KMS-11 (cell line): ENCODE measurements at regions not wholly inside any gene's neighbourhood (a gene's known extent, or its start where the extent isn't known, plus 50 kb on each side); places are given as distances from the start of the nearest gene placed in this dataset.
A peak's percentile ranks its signal among the peaks of the same experiment; 100 is the strongest.

Experiments used
- H2AFZ ChIP-seq: fragments of 200-600 bp; sonication (generic); 2 replicates; pipeline ENCODE4 v1.6.1; 2016; ENCODE audit warnings: antibody characterized with exemption, mixed run types, low read depth
- H3K27ac ChIP-seq: fragments of 200-600 bp; sonication (generic); 2 replicates; pipeline ENCODE4 v1.6.1; 2016; ENCODE audit warnings: mild to moderate bottlenecking, mixed run types
- H3K27me3 ChIP-seq: fragments of 200-600 bp; sonication (generic); 2 replicates; pipeline ENCODE4 v1.6.1; 2017; ENCODE audit warnings: mild to moderate bottlenecking, low read depth, mixed run types, moderate library complexity; ENCODE audit not compliant: insufficient read depth
- H3K36me3 ChIP-seq: fragments of 200-600 bp; sonication (generic); 2 replicates; pipeline ENCODE4 v1.6.1; 2017; ENCODE audit warnings: mild to moderate bottlenecking, mixed run types; ENCODE audit not compliant: insufficient read depth
- H3K4me1 ChIP-seq: fragments of 200-600 bp; sonication (generic); 2 replicates; pipeline ENCODE4 v1.6.1; 2016; ENCODE audit warnings: mild to moderate bottlenecking, low read depth, mixed run types; ENCODE audit not compliant: poor library complexity, severe bottlenecking
- H3K4me2 ChIP-seq: fragments of 200-600 bp; sonication (generic); 2 replicates; pipeline ENCODE4 v1.7.0; 2016; ENCODE audit warnings: mild to moderate bottlenecking, mixed run types
- H3K4me3 ChIP-seq: fragments of 200-600 bp; sonication (generic); IDR thresholded peaks from 2 replicates; pipeline ENCODE4 v1.6.1; 2017; ENCODE audit warnings: low read depth, low read length, mixed read lengths; ENCODE audit not compliant: insufficient read depth
- H3K79me2 ChIP-seq: fragments of 200-600 bp; sonication (generic); 2 replicates; pipeline ENCODE4 v1.6.1; 2016; ENCODE audit warnings: low read depth, mixed run types; ENCODE audit not compliant: insufficient read depth
- H3K9ac ChIP-seq: fragments of 200-600 bp; sonication (generic); 2 replicates; pipeline ENCODE4 v1.6.1; 2016; ENCODE audit warnings: mild to moderate bottlenecking, mixed run types
- H4K20me1 ChIP-seq: fragments of 200-600 bp; sonication (generic); 2 replicates; pipeline ENCODE4 v1.6.1; 2016; ENCODE audit warnings: mild to moderate bottlenecking, mixed run types; ENCODE audit not compliant: insufficient read depth
- CTCF ChIP-seq: fragments of 200-600 bp; sonication (generic); conservative IDR thresholded peaks from 2 replicates; pipeline ENCODE4 v1.6.1; 2017; ENCODE audit warnings: low read depth, mild to moderate bottlenecking, antibody characterized with exemption, low read length, moderate library complexity, mixed read lengths

- Histone ChIP-seq H2AFZ (no peak overlapping the region), H3K9ac (no peak overlapping the region), H4K20me1 (no peaks in the 10 kb centered on the region), H3K4me2 (no peak overlapping the region), H3K27ac (no peak overlapping the region), H3K27me3 (no peaks in the 10 kb centered on the region), H3K4me1 (no peaks in the 10 kb centered on the region), H3K36me3 (no peaks in the 10 kb centered on the region), H3K4me3 (no peak overlapping the region), H3K79me2 (no peaks in the 10 kb centered on the region)
- no peak for TF ChIP-seq CTCF
These were observed 90.1 kb downstream of the INHBA start for GRCh38 chr7:41612798-41613197.

GRCh38 chr7:41612386-41612785 is 90.5 kb downstream of the INHBA start:
- no peaks in the 10 kb centered on the region for H4K20me1 ChIP-seq
- no peaks in the 10 kb centered on the region for H3K27me3 ChIP-seq
- no peaks in the 10 kb centered on the region for H3K79me2 ChIP-seq
- no peak overlapping the region for H3K4me2 ChIP-seq
- no peak overlapping the region for H2AFZ ChIP-seq
- H3K27ac ChIP-seq, result no peak overlapping the region
- H3K9ac ChIP-seq, result no peak overlapping the region
- H3K4me3 ChIP-seq, result no peak overlapping the region
- no peak for TF ChIP-seq CTCF
- H3K36me3 ChIP-seq, result no peaks in the 10 kb centered on the region
- no peaks in the 10 kb centered on the region for H3K4me1 ChIP-seq

DNA sequence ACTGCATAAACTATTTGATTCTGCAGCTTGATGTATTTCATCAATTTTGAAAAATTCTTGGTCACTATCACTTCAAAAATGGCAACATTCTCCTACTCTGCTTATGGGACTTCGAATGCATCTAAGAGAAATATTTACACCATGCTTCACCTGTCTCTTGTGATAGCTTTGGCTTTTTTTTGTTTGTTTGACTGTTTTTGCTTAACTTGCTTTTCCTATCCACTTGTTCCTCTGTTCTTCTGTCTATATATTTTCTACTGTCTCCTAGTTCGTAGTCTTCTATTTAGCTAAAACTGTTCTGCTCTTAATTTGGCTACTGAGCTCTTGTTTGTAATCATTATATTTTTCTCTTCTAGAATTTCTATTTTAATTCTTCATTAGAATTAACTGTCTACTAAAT is 94.4 kb downstream of the INHBA start:
- no peak overlapping the region for H3K4me2 ChIP-seq
- H3K79me2 ChIP-seq, result no peaks in the 10 kb centered on the region
- no peaks in the 10 kb centered on the region for H3K27me3 ChIP-seq
- H3K36me3 ChIP-seq, result no peaks in the 10 kb centered on the region
- H3K4me3 ChIP-seq, result no peak overlapping the region
- no peak overlapping the region for H2AFZ ChIP-seq
- no peak for TF ChIP-seq CTCF
- no peaks in the 10 kb centered on the region for H4K20me1 ChIP-seq
- no peak overlapping the region for H3K9ac ChIP-seq
- H3K27ac ChIP-seq, result no peak overlapping the region
- H3K4me1 ChIP-seq, result no peaks in the 10 kb centered on the region

DNA sequence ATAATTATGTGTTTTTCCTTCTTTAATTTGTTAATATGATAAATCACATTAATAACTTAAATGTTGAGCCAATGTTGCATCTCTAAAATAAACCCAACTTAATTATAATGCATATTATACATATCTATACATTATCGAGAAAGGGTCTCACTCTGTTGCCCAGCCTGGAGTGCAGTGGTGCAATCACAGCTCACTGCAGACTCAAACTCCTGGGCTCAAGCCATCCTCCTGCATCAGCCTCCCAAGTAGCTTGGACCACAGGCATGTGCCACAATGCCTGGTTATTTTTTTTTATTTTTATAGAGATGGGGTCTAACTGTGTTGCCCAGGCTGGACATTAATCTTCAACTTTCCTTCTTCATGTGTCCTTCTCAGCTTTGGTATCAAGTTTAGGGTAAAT is 98.9 kb downstream of the INHBA start:
- TF ChIP-seq CTCF, result no peak

GRCh38 chr7:41599760-41600159 is 103.1 kb downstream of the INHBA start:
- Histone ChIP-seq H3K4me1 (no peaks in the 10 kb centered on the region), H3K4me2 (no peak overlapping the region), H3K27ac (no peak overlapping the region), H3K79me2 (no peaks in the 10 kb centered on the region), H3K9ac (no peak overlapping the region), H3K4me3 (no peak overlapping the region), H3K36me3 (no peaks in the 10 kb centered on the region), H2AFZ (no peak overlapping the region), H4K20me1 (no peaks in the 10 kb centered on the region), H3K27me3 (no peaks in the 10 kb centered on the region)
- TF ChIP-seq CTCF, result peak; percentile 42; the same call in 1 of the 2 replicates

More for the DNA sequence above, 98.9 kb downstream of the INHBA start:
- Histone ChIP-seq H4K20me1 (no peaks in the 10 kb centered on the region), H3K4me3 (no peak overlapping the region), H3K27ac (no peak overlapping the region), H3K4me2 (no peak overlapping the region), H3K36me3 (no peaks in the 10 kb centered on the region), H3K79me2 (no peaks in the 10 kb centered on the region), H2AFZ (no peak overlapping the region), H3K27me3 (no peaks in the 10 kb centered on the region), H3K4me1 (no peaks in the 10 kb centered on the region), H3K9ac (no peak overlapping the region)
